GM18951 (cell line): ENCODE measurements at regions not wholly inside any gene's neighbourhood (a gene's known extent, or its start where the extent isn't known, plus 50 kb on each side); places are given as distances from the start of the nearest gene placed in this dataset.
"Not testable (repeated sequence)": the region's sequence is repeated elsewhere in the genome, so short reads cannot be mapped to it uniquely, and the experiment has no call there.

ENCODE experiments used
- POLR2A ChIP-seq: IDR thresholded peaks from 4 replicates; pipeline ENCODE4 v1.6.1; 2011; ENCODE audit warnings: mild to moderate bottlenecking; ENCODE audit not compliant: insufficient read length, insufficient read depth; ENCODE audit errors: extremely low read depth
- in situ Hi-C: fragments of 300-500 bp; cut with MboI; formaldehyde crosslinking; loops from one replicate; pipeline ENCODE4 v1.12.0; 2022; ENCODE audit warnings: low sequenced_read_pairs, mixed read lengths, inconsistent platforms; ENCODE audit not compliant: unreplicated experiment

- in situ Hi-C loops = no loop called here
- no peak for TF ChIP-seq POLR2A
Measured at GRCh38 chr4:126468144-126468543, 1153.4 kb downstream of the FAT4 start.

GRCh38 chr4:126470862-126471261 lies 1156.1 kb downstream of the FAT4 start:
- in situ Hi-C loops = no loop called here
- TF ChIP-seq POLR2A = no peak

GRCh38 chr4:126475730-126476129 lies 1157.0 kb upstream of the INTU start:
- in situ Hi-C loops = no loop called here
- TF ChIP-seq POLR2A = no peak

- in situ Hi-C loops = no loop called here
- no peak for TF ChIP-seq POLR2A
Measured at GRCh38 chr4:126479709-126480108, 1153.0 kb upstream of the INTU start.

- TF ChIP-seq POLR2A = no peak
- in situ Hi-C loops = no loop called here
Measured at GRCh38 chr4:126482311-126482710, 1150.4 kb upstream of the INTU start.

GRCh38 chr4:126486377-126486776 lies 1146.4 kb upstream of the INTU start:
- in situ Hi-C loops = no loop called here
- TF ChIP-seq POLR2A = no peak

- TF ChIP-seq POLR2A = no peak
- in situ Hi-C loops = no loop called here
Measured at GRCh38 chr4:126489826-126490463, 1142.8 kb upstream of the INTU start.

- in situ Hi-C loops = no loop called here
- no peak for TF ChIP-seq POLR2A
Measured at GRCh38 chr4:126495163-126495752, 1137.5 kb upstream of the INTU start.

GRCh38 chr4:126512979-126513378 lies 1119.8 kb upstream of the INTU start:
- in situ Hi-C loops = no loop called here

GRCh38 chr4:126513596-126513995 lies 1119.2 kb upstream of the INTU start:
- TF ChIP-seq POLR2A = no peak
- in situ Hi-C loops = no loop called here

More at GRCh38 chr4:126512979-126513378, 1119.8 kb upstream of the INTU start:
- no peak for TF ChIP-seq POLR2A

GRCh38 chr4:126520731-126521130 lies 1112.0 kb upstream of the INTU start:
- TF ChIP-seq POLR2A = no peak
- in situ Hi-C loops = no loop called here

- in situ Hi-C loops = not testable (repeated sequence)
Measured at GRCh38 chr4:126525400-126525799, 1107.4 kb upstream of the INTU start.

GRCh38 chr4:126526335-126526734 lies 1106.4 kb upstream of the INTU start:
- no peak for TF ChIP-seq POLR2A
- in situ Hi-C loops = no loop called here

GRCh38 chr4:126529997-126530396 lies 1102.8 kb upstream of the INTU start:
- in situ Hi-C loops = no loop called here
- TF ChIP-seq POLR2A = no peak
